AG09319 (cell line): ENCODE measurements at regions not wholly inside any gene's neighbourhood (a gene's known extent, or its start where the extent isn't known, plus 50 kb on each side); places are given as distances from the start of the nearest gene placed in this dataset.
"Not testable (repeated sequence)": the region's sequence is repeated elsewhere in the genome, so short reads cannot be mapped to it uniquely, and the experiment has no call there.

Source experiments
- DNase-seq: peaks from one replicate; pipeline ENCODE4 v3.0.0-alpha.2; 2010; ENCODE audit warnings: low read depth; ENCODE audit errors: extremely low read depth
- TF ChIP-seq, protein P1 (sequence below): IDR thresholded peaks from 2 replicates; pipeline ENCODE4 v1.5.1; 2011; ENCODE audit warnings: low read depth, mild to moderate bottlenecking, inconsistent platforms, low read length, moderate library complexity

DNA sequence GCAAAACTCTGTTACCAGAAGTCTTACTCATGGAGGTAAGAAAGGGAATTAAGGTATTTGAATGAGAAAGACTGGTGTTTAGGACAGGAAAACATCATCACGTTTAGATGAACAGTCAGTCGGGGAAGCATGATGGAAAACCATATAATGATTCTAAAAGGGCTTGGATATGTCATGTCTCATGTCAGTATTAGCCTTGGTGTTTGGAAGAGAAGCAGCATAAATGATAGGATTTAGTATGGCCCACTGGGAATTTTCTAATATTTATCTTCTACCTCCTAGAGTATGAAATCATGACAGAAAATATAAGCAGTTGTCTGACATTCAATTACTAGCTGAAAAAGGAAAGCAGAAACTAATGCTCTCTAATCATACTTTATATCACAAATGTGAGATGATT is 1643.6 kb upstream of the CELF4 start:
- DNase-seq = no peak
- TF ChIP-seq, protein P1, sequence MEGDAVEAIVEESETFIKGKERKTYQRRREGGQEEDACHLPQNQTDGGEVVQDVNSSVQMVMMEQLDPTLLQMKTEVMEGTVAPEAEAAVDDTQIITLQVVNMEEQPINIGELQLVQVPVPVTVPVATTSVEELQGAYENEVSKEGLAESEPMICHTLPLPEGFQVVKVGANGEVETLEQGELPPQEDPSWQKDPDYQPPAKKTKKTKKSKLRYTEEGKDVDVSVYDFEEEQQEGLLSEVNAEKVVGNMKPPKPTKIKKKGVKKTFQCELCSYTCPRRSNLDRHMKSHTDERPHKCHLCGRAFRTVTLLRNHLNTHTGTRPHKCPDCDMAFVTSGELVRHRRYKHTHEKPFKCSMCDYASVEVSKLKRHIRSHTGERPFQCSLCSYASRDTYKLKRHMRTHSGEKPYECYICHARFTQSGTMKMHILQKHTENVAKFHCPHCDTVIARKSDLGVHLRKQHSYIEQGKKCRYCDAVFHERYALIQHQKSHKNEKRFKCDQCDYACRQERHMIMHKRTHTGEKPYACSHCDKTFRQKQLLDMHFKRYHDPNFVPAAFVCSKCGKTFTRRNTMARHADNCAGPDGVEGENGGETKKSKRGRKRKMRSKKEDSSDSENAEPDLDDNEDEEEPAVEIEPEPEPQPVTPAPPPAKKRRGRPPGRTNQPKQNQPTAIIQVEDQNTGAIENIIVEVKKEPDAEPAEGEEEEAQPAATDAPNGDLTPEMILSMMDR = no peak

DNA sequence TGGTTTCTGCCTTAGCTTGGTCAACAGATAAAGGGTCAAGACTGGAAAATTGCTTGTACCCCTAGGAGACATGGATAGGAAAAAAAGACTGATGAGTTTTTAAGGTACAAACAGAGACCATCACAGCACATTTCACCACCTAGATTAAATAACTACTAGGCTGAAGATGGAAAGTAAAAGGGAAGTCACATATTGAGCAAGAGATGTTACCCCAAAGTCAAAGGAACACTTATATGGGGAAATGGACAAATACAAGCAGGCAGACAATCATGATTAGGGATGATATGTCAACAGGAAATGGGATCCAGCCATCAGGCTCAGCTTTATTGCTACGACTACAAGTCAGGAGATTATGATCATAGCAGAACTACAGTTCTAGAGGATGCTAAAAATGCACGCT is 1643.1 kb upstream of the CELF4 start:
- no peak for DNase-seq
- TF ChIP-seq, protein P1 = no peak

DNA sequence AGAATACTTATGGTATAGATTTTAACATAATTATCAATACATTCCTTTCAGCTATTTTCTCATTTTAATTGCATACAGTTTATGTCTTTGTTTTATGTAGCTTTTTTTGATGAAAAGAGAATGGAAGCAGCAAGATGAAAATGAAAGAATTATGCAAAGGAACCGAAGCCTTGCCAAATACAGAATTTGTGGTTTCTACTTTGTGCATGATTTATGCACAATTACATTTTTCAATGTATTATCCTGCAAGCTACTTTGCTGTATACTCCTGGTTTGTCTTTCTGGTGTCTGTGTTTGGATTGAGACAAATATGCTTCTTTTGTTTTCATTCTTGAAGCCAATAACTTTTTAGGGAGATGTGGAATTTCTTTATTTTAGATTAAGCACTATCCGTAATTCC is 1642.6 kb upstream of the CELF4 start:
- no peak for DNase-seq
- TF ChIP-seq, protein P1 = no peak

DNA sequence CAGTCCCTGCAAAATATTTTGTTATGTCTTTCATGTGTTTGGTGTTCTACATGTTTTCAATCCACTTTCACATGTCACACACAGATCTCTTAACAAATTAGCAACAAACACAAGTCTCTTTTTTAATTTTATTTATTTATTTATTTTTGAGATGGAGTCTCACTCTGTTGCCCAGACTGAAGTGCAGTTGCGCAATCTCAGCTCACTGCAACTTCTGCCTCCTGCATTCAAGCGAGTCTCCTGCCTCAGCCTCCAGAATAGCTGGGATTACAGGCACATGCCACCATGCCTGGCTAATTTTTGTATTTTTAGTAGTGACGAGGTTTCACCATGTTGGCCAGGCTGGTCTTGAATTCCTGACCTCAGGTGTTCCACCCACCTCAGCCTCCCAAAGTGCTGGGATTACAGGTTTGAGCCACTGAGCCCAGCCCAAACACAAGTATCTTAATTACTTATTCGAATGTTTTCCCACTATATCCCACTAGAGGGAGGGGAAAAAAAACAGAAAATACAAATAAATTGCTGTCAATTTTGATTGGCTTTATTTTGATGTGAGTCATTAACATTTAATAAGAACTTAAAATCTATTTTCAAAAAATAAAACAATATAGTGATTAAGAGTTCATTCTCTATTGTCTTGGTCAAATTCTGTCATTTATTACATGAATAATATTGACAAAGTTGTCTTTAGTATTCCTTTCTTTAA is 1641.0 kb upstream of the CELF4 start:
- not testable (repeated sequence) for DNase-seq

DNA sequence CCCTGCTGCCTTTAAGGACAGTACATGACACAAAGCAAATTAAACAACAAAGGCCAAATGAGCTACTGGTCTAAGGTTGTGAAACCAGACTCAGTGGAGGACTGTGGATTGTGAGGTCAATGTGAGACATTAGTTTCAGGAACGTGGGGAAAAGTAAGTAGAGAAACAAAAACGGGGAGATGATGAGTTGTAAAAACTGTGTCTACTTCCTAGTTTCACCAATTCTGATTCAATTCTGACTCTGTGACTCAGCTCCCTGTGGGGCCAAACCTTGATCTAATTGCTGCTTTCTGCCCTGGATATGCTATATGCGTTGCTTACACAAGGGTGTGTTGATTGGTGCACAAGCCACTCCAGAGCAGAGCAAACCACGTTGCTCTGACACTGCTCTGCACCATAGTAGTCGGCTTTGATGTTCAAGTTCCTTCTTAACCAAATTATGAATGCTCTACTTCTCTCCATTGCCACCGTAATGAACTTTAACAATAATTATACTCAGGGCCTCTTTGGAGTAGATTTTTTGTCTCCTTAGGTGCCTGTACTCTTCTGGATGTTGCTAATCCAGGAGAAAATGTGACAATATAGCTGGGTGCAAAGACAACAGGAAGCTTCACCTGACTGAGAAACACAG is 1640.1 kb upstream of the CELF4 start:
- DNase-seq = no peak
- TF ChIP-seq, protein P1 = no peak

DNA sequence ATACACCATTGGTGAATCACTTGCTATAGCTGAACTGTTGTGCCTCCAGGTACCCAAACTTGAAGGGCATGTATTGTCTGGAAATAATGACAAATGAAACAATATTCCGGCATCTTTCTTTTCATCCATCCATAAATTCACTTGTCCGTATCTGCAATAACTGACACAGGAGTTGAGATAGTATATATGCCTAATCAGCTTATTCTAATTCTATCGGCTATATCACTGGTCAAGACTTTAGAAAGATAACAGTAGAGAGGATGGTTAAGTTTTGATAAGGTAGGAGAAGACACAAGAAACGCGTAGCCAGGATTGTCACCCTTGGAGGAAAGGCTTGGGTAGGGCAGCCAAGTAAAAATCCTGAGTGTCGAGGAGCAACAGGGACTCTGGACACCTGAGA is 1634.6 kb upstream of the CELF4 start:
- TF ChIP-seq, protein P1 = no peak
- no peak for DNase-seq

DNA sequence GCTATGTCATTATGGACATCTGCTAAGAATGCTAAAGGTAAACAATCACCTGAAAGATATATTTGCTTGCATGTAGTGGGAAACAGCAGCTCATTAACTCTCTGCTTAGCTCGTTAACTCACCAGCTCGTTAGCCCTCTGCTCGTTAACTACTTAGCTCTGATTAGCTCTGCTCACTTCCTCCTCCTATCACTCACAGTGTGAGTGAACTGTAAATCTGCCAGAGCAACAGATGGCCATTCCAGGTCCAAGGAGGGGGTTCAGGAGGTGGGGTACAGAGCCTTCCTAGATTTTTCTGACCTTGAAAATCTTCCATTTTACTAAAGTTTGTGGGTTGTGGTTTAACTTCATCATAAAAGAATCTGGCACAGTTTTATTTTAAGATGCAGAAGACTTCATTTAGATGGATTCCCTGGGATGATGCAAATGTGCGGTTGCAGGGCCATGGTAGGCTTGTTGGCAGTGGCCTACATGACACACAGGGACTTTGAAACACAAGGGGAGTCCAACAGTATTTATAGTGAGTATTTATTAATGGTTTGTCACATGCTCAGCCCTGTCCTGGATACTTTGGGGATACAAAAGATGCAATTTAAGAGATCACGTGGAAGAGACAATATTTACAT is 1633.7 kb upstream of the CELF4 start:
- DNase-seq = no peak
- TF ChIP-seq, protein P1 = no peak
